Daoy (cell line): ENCODE measurements at regions not wholly inside any gene's neighbourhood (a gene's known extent, or its start where the extent isn't known, plus 50 kb on each side); places are given as distances from the start of the nearest gene placed in this dataset.

Experiments used
- DNase-seq: peaks from one replicate; pipeline ENCODE4 v3.0.0-alpha.2; 2015; ENCODE audit warnings: low read depth

DNA sequence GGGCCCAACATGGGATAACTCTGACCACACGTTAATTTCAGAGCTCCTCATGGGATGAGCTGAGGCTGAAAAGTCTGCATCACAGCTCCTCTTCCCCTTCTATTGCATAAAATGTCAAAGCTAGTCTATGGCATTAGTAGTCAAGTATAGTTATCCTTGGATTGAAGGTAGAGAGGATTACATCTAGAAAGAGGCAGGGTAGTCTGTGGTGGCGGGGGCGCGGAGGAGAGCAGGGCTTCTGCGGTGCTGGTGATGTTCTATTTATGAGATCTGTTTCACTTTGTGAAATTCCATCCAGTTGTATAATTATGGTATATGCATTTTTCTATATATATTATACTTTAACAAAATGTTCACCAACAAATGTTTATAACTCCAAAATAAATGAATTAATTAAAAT, 329.5 kb upstream of the GRAMD2B start:
- no peak for DNase-seq

DNA sequence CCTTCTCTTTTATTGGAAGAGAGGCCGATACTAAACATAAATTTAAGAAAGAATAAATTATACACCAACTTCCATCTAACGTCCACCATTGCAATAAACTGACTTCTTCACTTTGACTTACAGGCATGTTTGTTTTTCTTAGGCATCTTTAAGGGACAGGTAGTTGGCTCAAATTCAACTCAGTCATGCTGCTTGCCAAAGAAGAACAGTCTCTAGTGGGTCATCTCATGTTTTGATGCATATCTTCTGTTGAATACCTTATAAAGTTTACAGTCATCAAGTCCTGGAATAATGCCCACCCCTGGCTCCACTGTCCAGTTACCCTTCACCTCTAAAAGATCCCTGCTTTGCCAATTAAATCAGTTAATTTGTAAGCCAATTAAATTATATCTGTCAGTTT, 328.2 kb upstream of the GRAMD2B start:
- no peak for DNase-seq

GRCh38 chr5:126096442-126097006, 326.7 kb upstream of the GRAMD2B start:
- DNase-seq: no peak

- DNase-seq: no peak
Observed at GRCh38 chr5:126097876-126098275, 325.3 kb upstream of the GRAMD2B start.

DNA sequence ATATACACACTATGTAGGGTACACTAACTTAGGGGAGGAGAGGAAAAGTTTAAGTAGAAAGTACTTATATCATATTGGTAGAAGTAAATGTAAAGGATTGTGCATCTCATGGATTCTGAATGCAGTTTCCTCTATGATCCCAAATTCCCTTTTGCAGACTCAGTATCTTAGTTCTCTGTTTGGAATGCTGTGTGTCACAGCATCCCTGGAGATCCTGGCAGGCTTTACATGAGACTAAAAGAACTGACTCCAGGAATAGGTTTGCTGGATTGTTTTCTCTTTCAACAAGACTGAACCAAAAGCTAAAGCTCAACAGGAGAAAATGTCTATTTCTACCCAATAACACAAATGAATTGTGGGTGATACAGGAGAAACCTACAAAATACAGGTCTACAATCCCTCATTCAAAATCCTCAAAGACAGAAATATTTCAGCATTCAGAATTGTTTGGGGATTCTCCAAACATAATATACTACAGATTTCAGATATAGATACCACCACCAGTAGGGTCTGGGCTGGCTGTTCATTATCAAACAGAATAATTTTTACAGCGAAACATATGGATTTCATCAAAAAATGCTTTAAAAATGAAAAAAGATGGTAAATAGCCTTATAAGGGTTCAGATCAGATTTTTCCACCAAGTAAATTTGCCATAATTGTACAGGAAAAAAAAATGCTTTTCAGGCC, 324.7 kb upstream of the GRAMD2B start:
- no peak for DNase-seq

DNA sequence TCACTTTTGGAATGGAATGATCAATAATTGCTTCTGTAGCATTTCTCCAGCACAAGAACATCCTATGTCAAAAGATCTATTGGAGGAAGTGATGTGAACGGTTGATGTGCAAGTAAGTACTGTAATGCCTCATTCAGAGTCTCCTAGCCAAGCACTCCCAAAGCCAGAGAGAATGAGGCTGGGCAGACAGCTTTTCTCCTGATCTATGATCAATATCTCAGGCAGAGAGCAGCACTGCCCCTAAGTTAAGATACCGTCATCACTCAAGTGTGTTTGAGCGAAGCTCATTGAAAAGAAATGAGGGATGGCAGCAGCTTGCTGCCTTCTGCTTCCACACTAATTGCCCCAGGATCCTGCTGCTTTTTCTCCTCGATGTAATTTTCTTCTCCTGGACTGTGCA, 324.1 kb upstream of the GRAMD2B start:
- no peak for DNase-seq

DNA sequence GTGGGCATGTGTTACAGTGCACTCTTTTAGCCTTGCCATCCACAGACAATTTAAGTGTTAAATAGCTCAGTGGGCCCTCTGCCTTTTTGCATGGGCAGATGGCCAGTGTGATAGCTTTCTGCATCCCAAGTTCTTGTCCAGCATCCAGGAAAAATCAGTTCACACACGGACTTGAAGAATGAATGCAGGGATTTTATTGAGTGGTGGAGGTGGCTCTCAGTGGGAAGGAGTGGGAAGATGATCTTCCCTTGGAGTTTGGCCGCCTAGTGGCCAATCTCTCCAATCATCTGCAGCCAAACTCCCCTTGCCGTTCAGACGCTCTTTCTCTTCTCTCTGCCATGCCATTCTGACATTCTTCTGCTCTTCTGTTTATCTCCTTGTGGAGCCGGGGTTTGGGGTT, 322.4 kb upstream of the GRAMD2B start:
- DNase-seq: peak; percentile 35

GRCh38 chr5:126101901-126102300, 321.3 kb upstream of the GRAMD2B start:
- no peak for DNase-seq

GRCh38 chr5:126103050-126103449, 320.2 kb upstream of the GRAMD2B start:
- no peak for DNase-seq

DNA sequence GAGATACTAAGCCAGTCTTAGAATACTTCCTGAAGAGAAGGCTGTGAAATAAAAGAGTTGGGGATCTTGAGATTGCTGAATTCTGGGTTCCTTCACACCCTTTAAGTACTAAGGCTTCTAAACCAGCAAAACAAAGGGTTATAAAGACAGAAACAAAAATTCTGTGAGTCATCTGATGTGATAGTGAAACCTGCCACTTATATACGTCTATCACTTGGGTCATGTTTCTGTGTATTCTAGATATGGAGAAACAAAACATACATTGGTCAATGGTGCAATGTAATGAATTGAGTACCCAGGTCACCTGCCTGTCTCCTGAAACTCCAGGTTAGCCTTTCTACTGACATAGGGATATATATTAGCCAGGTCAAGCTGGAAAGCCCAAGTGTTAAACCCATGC, 319.3 kb upstream of the GRAMD2B start:
- no peak for DNase-seq

DNA sequence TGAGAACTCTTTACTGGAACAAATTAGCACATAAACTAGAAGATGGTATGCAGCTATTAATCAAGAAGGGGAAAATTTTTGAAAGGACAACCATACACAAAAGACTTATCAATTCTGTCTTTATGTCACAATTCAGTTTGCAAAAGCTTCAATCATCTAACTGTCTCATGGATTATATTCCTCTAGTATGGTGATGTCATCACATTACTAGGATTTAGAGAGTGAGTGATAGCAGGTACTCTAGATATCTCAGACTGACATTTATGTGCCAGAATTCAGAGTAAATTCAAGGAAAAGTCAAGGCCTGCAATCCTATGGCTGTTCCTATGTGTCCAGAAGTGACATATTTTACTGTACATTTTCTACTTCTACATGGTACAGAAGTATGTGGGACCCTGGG, 318.9 kb upstream of the GRAMD2B start:
- DNase-seq: no peak

DNA sequence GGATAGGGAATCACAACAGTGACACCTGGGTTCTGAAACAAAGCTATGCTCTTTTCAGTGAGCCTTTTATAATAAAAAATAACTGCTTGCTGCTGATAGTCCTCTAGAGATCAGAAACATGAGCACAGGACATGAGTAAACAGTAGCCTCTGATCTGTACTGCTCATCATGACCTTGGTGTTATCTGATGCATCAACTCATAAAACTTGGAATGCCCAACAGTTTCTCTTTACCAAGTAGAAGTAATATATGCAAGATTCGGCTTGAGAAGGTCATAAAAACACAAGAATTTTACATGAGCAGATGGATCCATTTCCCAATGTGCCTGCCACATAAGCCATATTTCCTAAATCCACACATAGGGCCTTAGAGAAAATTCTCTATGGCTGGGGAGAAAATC, 318.3 kb upstream of the GRAMD2B start:
- DNase-seq: no peak

DNA sequence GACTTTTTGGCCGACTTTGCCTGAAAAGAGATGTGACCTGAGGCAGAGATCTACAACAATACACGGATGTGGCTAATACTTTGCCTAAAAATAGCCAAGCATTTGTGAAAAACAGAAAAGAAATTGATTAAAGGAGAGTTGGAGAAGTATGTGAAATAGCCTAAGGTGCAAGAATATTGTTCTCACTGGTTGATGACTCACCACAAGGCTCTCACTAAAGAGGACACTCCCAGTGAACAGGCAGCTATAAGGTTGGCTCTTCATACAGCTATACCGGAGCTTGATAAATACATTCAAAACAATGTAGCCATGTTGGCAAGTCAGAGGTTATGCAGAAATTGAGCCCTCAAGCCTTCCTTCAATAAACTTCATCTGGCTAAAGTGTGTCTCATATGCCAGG, 317.2 kb upstream of the GRAMD2B start:
- peak; percentile 18 for DNase-seq

GRCh38 chr5:126107381-126107780, 315.8 kb upstream of the GRAMD2B start:
- no peak for DNase-seq

DNA sequence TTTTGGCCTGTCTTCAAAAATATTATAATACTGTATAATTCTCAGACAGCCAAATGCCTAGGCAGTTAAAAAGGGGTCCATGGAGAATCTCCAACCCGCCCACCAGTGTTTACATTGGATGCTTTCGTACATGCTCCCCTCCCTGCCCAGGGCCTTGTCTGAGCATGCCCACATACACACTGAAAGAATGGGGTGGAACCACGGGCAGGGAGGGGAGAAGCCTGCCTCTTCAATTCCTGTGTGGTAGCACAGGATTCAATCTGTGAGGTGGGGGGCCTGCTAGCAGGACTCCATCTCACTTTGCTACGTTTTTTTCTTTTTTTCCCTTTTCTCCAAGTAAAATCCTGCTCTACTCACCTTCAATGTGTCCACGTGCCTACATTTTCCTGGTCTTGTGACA, 314.7 kb upstream of the GRAMD2B start:
- DNase-seq: no peak

DNA sequence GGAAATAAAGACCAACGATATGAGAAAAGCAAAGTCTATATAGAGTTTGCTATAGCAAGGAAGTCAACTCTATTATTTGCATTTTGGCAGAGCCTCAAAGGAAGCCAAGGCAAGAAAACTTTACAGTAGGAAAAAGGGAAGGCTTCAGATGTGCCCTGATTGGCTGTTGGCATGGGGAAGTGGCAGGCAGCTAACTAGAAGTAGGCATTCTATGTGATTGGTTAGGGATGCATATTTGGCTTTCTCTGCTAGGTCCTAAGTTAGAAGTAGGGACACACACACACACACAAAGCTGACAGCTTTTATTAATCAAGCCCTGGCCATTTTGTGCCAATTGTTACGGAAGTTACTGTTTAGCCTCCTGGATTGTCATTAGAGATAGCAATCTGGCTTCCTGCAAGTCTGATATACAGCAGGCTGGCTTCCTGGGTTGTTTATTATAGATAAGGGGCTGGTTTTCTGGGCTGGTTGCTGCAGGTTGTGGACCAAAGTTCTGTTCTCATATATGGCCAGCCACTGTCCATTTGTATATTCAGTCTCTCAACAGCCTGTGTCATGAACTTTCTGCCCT, 308.1 kb upstream of the GRAMD2B start:
- no peak for DNase-seq

GRCh38 chr5:126117044-126117443, 306.2 kb upstream of the GRAMD2B start:
- DNase-seq: no peak

GRCh38 chr5:126119887-126120442, 303.2 kb upstream of the GRAMD2B start:
- DNase-seq: no peak

- DNase-seq: no peak
Observed at GRCh38 chr5:126120939-126121338, 302.3 kb upstream of the GRAMD2B start.

GRCh38 chr5:126122942-126123341, 300.3 kb upstream of the GRAMD2B start:
- peak; percentile 71 for DNase-seq

GRCh38 chr5:126124706-126125345, 298.4 kb upstream of the GRAMD2B start:
- peak; percentile 82 for DNase-seq

GRCh38 chr5:126125407-126125806, 297.8 kb upstream of the GRAMD2B start:
- no peak for DNase-seq

DNA sequence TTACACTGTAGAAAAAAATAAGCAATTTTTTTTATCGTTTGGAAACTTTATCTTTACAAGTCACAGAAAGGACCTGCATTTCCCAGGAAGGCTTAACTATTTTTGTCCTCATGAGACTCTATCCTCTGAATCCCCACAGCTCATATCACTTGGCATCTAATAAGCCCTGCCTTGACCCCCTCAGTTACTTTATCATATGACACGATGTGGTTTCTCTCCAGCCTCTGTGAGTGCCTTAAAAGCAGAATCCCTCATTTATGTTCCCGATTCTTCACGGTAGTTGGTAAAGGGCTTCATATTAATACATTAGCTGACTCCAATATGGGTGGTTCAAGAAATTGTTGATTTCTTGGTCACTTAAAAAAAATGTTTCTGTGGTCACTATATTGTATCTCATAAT, 296.6 kb upstream of the GRAMD2B start:
- no peak for DNase-seq
